Forelimb muscle (tissue), 1 donor: ENCODE measurements at regions not wholly inside any gene's neighbourhood (a gene's known extent, or its start where the extent isn't known, plus 50 kb on each side); places are given as distances from the start of the nearest gene placed in this dataset.
"Not testable (repeated sequence)": the region's sequence is repeated elsewhere in the genome, so short reads cannot be mapped to it uniquely, and the experiment has no call there.

Experiments
- DNase-seq: peaks from one replicate; pipeline ENCODE4 v3.0.0-alpha.2; 2013; ENCODE audit warnings: low read depth

DNA sequence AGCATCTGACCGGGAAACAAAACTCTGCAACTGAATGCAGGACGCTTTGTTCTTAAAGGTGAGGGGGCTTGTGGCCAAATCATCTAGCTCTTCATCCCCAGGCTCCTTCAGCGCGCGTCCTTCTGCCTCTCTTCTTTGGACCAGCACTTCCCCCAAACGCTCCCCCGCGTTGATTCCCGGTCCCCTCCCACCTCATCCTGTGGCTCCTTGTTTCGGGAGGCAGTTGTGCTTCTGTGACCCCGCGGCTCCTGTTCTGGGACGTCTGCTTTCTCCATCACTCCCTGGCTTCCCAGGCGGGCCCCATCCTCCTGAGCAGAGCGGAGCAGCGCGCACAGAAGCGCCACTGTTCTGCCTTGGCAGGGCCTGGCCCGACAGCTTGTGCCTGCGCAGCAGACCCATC is 109.7 kb upstream of the ZNG1E start:
- DNase-seq = not testable (repeated sequence)

DNA sequence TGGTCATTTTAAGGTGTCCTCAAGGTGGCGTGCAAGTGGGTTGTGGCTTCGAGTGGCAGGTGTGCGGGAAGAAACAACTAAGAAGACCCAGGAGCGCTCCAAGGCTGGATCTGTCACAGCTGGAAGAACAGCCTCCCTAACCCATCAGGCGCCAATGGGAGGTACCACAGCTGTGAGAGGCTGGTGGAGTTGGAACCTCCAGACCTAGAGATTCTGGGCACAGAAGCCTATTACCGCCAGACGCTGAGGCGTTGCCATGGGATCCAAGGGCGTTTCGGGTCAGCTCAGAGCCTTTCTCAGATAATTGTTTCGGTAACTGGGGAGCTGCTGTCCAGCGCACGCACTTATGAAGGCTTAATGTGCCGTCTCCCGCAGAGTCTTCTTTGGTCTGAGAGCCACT is 156.7 kb upstream of the ZNG1E start:
- not testable (repeated sequence) for DNase-seq

DNA sequence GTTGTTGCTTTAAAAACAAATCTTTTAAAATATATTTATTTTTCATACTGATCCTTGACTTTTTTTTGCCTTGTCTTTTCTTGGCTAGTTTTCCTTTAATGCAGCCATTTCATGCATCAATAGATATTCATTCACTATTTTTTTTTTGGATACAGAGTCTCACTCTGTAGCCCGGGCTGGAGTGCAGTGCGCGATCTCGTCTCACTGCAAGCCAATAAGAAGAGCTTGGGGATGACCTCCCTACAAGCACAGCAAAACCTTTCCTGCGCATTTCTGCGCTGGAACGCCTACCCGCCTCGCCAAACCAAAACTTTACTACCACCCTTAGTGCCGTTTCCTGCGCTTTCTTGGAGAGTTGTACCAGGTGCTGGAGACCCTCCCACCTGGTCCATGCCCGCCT is 161.3 kb upstream of the ZNG1E start:
- not testable (repeated sequence) for DNase-seq

DNA sequence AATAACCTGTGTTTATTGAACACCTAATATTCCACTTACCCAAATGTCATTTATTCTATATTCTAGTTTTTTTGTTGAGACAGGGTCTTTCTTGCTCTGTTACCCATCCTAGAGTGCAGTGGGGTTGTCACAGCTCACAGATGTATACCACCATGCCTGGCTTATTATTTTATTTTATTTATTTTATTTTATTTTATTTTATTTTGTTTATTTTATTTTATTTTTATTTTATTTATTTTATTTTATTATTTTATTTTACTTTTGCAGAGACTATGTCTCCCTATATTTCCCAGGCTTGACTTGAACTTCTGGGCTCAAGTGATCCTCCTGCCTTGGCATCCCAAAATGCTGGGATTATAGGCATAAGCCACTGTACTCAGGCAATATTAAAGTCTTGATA is 167.8 kb upstream of the ZNG1E start:
- DNase-seq = not testable (repeated sequence)

DNA sequence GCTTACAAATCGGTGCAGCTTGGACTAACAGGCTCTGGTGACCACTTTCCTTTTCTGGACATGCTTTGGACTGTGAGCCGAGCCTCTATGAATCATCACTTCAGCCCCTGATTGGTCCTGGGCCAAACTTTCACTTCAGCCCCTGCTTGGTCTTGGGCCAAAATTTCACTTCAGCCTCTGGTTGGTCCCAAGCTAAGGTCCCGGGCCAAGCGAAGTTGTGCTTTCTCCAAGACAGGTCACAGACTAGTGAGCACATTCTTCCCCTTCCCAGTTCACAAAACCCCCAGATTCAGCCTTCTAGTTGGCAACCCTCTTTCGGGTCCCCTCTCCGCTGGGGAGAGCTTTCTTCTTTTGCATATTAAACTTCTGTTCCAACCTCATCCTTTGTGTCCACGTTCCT is 171.0 kb upstream of the ZNG1E start:
- DNase-seq = not testable (repeated sequence)

DNA sequence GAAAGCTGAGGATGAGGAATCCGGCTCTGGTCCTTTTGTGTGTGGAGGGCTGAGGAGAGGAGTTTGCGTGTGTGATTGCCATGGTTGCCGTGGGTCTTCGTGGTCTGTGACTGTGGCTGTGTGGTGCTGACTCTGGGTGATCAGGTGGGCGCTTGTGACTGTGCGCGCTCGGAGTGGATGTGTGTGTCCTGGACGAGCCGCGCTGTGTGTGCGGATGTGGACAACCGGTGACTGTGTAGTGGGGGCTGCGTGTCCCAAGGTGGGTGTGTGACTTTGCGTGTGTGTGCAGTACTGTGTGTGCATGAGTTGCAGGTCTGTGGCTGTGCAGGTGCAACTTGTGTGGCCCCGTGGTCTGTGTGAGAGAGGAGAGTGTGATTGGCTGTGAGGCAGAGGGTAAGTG is 172.0 kb upstream of the ZNG1E start:
- DNase-seq = not testable (repeated sequence)

DNA sequence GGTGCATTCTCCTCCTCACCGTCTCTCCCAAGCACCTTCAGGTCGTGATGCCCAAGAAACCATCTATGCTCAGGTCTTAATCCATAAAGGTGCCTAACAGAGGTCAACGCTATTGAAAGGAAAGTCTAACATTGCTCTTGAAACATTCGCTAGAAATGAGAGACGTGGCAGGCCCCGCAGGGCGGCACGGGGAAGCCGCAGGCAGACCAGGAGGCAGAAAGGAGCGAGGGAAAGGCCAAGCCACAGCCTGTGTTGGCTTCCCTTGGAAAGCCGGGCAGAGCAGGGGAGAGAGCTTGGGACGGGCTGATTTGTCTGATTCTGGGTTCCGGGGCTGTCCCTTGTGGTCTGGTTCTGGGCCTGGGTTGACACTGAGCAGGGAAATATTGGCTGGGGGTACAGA is 192.8 kb upstream of the ZNG1E start:
- not testable (repeated sequence) for DNase-seq

DNA sequence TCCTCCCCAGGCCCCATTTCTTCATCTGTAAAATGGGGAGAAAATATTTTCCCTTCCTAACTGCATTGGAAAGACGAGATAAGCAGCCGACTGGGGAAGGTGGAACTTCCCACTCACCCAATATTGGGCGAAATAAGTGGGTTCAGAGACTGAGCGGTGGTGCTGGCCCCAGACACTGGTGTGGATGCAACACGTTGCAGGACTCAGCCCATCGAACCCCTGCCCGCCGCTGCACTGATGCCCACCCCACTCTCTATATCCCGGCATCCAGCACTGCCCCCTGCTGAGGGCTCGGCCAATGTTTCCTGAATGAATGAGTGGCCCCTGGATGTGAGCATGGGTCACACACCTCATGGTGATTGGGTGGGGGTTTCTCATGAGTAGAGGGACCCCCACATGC is 194.4 kb upstream of the ZNG1E start:
- not testable (repeated sequence) for DNase-seq

DNA sequence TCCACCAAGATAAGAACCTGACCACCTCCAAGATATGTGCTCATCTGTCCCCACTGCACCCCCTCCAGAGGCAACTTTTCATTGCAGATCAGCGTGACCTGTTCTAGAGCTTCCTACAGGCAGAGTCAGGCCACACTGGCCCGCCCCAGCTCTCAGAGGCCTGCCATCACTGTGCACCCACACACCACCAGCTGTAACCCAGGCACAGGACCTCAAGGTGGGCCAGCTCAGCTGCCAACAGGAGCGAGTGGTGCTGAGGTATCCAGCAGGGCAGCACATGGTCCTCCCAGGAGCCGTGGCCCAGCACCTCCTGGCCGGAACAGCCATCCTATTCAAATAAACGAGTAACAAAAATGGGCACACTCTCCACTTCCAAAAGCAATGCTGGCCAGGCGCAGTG is 189.9 kb upstream of the FOXD4L5 start:
- DNase-seq = not testable (repeated sequence)

DNA sequence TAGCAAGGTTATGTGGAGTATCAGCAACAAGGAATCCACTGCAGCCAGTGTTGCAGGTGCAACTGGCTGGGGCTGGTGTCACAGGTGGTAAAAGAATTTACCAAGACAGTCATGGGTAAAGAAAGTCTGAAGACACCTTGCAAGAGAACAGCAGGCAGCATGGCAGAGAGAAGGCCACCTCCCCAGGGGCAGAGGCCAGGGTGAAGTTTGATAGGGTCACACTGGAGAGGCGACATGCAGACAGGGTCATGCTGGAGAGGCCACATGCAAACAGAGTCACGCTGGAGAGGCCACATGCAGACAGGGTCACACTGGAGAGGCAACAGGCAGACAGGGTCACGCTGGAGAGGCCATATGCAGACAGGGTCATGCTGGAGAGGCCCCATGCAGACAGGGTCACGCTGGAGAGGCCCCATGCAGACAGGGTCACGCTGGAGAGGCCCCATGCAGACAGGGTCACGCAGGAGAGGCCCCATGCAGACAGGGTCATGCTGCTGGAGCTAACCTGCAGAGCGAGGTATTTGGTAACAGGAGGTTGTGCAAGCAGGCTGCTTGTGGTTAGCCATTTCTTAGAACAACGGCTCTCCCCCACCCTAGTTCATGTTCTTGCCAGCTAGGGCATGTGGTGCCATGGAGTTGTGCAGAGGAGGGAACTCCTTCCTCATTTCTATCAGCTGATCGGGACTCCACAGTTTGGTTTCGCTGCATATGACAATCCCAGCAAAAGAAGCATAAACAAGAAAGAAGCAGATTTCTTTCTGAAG is 188.2 kb upstream of the FOXD4L5 start:
- not testable (repeated sequence) for DNase-seq

DNA sequence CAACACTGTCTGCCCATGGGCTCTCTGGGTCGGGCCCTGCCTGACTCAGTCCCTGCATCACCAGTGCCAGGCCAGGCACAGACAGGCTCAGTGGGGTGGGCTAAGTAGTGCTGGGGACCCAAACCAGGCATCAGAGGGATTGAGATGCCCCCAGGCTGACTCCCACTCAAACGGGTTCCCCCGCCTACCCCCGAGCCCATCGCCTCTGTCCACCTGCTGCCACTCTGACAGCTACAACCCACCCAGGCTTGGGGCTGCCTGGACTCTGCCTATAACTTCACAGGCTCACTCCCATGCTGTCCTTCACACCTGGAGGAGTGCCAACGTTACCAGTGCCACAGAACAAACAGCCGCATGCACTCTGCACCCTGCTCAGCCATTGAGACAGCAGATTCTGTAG is 186.1 kb upstream of the FOXD4L5 start:
- DNase-seq = not testable (repeated sequence)

DNA sequence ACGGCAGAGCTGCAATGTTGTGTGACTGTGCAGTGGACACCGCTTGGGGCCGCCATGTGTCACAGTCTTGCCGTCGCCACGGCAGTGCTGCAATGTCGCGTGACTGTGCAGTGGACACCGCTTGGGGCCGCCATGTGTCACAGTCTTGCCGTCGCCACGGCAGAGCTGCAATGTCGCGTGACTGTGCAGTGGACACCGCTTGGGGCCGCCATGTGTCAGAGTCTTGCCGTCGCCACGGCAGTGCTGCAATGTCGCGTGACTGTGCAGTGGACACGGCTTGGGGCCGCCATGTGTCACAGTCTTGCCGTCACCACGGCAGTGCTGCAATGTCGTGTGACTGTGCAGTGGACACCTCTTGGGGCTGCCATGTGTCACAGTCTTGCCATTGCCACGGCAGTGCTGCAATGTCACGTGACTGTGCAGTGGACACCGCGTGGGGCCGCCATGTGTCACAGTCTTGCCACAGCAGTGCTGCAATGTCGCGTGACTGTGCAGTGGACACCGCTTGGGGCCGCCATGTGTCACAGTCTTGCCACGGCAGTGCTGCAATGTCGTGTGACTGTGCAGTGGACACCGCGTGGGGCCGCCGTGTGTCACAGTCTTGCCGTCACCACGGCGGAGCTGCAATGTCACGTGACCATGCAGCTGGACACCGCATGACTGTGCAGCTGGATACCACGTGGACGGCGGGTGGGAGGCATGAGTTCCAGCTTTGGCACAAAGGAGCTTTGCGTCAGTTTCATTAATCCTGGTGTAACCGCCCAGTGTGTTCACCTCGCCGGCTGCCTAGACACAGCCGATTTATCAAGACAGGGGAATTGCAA is 182.1 kb upstream of the FOXD4L5 start:
- not testable (repeated sequence) for DNase-seq

DNA sequence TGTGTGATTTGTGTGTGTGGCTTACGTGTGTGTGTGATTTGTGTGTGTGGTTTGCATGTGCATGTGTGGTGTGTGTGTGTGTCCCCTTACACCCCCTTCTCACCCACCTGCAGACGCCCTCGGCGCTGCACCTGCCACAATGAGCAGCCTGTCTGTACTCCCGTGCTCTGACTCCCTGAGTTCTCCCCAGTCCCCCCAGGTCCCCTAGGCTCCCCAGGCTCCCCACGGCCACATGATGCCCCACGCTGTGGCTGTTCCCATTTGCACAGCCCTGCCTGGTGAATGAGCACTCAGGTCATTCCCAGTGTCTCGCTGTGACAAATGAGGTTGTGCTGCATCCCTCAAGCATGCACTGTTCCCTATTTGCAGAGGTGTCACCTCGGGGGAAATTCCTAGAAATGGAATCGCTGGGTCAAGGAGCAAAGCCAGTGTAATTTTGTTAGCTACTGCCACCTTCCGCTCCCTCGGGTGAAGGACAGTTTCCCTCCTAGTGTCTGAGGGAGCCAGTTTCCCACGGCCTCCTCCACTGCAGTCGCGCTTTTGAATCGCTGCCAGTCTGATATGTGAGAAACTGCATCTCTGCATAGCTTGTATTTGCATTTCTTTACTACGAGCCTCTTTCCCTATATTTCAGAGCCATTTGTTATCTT is 180.4 kb upstream of the FOXD4L5 start:
- DNase-seq = not testable (repeated sequence)

DNA sequence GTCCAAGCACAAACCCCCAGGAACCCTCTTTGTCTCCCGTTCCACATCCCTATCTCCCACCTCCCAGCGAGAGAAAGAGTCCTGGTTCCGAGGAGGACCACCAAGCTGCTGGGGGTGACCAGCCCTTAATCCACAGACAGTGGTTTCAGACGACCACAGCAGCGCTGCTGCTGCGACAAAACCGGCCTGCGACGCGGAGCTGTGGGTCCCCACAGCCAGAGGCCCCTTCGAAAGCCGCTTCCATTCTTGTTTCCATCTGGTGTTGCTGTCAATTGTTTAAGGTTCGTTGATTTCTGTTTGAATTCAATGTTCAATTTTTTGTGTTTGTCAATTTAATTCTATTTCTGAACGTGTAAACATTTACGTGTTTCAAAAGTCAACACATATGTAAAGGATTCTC is 177.5 kb upstream of the FOXD4L5 start:
- DNase-seq = not testable (repeated sequence)

DNA sequence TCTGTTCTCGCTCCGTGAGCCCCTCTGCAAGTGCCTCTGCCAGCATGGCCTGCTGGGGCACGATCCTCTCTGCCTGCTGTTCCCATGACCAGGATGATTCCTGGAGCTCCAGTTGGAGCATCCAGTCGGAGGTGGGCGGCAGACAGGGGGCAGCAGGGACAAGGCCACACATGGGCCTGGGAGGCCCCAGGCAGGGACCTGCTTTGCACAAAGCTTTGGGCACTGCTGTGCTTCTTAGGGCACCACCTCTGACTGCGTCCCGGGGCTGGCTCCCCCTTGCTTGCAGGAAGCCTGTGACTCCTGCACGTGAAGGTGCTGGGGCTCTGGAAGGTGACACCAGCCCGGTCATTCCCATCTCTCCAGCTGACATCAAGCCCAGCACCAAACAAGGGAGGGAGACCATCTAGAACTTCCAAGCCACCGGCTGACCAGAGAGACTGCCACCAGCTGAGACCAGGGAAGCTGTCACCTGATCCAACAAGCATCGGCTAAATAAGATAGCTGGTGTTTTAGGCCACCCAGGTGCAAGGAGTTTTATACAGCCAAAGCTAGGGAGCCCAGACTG is 174.8 kb upstream of the FOXD4L5 start:
- DNase-seq = no peak

DNA sequence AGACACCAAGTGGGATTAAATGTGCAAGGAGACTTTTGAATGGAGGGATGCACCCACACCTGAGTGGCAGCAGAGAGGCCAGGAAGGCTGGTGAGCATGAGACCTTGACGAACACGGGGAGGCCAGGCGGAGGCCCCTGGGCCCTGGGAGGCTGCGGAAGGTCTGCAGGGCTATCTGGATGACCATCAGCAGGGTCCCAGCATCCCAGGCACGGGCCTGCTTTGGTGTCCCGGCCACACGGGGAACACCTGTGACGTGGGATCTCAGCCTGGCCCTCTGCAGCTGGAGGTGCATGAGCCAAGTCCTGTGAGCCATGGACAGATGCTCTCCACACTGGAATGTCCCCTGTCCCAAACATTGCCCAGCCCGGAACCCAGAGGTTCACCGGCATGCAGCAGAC is 174.0 kb upstream of the FOXD4L5 start:
- DNase-seq = no peak

DNA sequence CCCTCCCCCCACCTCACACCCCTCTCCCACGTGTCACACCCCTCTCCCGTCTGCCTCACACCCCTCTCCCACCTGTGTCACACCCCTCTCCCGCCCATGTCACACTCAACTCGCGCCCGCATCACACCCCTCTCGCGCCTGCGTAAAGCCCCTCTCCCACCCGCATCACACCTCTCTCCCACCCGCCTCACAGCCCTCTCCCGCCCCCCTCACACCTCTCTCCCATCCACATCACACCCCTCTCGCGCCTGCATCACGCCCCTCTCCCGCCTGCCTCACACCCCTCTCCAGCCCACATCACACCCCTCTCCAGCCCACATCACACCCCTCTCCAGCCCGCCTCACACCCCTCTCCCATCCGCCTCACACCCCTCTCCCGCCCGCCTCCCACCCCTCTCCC is 173.5 kb upstream of the FOXD4L5 start:
- no peak for DNase-seq

DNA sequence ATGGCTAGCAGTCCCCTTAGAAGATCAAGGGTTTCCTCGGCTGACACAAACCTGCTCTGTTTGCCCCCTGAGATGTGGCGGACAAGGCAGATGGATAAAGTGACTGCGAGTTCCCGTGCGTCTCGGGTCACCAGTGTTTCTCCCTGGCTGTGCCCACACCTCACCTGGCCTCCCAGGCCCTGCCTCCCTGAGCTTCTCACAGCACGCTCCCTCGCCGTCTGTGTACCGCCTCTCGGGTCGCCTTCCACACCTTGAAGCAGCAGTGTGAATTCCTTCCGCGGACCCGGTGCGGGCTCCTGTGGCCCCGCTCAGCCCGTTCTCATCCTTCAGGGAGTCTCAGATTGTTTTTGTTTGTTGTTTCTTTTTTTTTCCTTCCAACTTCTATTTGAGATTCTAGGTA is 172.0 kb upstream of the FOXD4L5 start:
- DNase-seq = not testable (repeated sequence)

DNA sequence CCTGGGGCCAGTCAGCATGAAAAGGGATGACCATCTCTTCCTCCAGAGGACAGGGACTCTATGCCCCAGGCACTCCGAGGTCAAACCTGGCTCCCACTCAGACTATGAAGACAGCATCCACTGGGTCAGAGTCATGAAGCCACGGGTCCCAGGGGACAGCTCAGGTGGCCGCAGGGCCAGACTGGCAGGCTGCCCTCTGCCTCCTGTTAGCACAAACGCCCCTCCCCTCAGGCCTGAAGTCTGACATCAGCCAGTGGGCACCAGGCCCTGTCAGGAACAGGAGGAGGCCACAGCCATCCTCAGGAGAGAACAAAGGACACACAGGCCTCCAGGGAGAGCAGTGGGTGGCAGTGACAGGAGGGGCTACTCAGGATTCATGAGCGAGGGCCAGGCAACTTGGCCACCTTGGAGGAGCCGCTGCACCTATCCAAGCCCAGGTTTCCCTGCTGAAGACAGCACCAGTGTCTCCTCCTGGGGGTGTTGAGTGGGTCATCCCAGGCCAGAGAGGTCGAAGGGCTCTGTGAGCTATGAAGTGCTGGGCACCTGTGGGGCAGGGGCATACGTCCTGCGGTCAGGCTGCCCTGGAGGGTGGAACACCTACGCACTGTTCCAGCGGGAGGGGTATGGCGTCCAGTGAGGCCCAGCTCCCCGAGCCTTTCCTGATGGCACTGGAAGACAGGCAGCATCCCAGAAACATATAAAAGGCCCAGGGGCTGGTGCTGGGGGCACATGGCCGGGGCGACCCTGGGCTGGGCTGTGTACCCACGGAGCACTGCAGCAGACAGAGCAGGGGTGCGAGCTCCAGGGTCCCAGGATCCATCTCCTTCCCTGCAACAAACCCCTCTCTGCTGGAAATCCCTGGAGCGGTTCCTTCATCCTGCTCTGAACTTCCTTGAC is 171.0 kb upstream of the FOXD4L5 start:
- DNase-seq = not testable (repeated sequence)

DNA sequence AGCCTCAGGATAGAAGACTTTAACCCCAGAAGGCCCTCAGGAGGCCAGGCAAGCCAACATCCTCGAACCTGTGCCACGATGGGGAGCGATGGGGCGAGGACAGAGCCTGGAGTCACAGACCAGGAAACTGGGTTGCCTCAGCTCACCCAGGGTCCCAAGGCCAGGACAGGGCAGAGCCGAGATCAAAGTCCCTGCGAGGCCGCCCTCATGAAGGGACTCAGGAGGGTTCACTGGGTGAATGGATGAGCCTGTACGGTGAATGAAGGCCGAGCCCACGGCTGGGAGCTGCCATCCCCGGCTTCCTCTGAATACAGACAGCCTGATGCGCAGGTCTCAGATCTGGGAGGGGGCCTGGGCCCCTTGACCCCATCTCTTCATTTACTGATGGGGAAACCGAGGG is 170.1 kb upstream of the FOXD4L5 start:
- not testable (repeated sequence) for DNase-seq

DNA sequence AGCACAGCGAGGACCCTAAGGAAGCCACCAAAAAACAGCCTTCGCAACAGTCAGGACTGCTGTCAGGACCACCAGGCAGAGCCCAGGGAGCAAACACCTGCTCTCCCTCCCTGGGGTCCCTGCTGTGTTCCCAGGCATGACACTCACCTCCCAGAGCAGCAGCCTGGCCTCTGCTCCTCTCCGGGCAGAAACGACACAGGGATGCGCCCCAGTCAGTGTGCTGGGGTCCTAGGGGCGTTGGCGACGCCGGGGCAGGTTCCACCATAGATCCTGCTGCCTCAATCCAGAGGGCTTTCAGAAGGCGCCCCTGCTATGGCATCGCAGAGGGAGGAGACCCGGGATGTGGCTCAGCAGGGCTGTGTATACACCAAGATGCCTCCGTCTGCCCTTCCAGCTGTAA is 169.7 kb upstream of the FOXD4L5 start:
- not testable (repeated sequence) for DNase-seq
